Ectodermal cell (in vitro differentiated cells): ENCODE measurements at regions not wholly inside any gene's neighbourhood (a gene's known extent, or its start where the extent isn't known, plus 50 kb on each side); places are given as distances from the start of the nearest gene placed in this dataset.

Experiments used
- H3K27ac ChIP-seq: 2 replicates; pipeline ENCODE4 v1.7.0; 2013; ENCODE audit warnings: mild to moderate bottlenecking, low read depth, low read length; ENCODE audit not compliant: insufficient read depth, poor library complexity, severe bottlenecking
- H3K27me3 ChIP-seq: 2 replicates; pipeline ENCODE4 v1.7.0; 2013; ENCODE audit warnings: mild to moderate bottlenecking, low read length; ENCODE audit not compliant: insufficient read depth, control insufficient read depth, poor library complexity, severe bottlenecking
- H3K36me3 ChIP-seq: one replicate; pipeline ENCODE4 v1.7.0; 2013; ENCODE audit warnings: low read length; ENCODE audit not compliant: control insufficient read depth, insufficient read depth
- H3K4me1 ChIP-seq: one replicate; pipeline ENCODE4 v1.7.0; 2013; ENCODE audit warnings: low read length; ENCODE audit not compliant: control insufficient read depth, insufficient read depth
- H3K4me3 ChIP-seq: 2 replicates; pipeline ENCODE4 v1.7.0; 2013; ENCODE audit warnings: low read depth, low read length, control low read depth; ENCODE audit not compliant: insufficient read depth
- H3K9me3 ChIP-seq: 2 replicates; pipeline ENCODE4 v1.7.0; 2013; ENCODE audit warnings: mild to moderate bottlenecking, low read length, moderate library complexity; ENCODE audit not compliant: control insufficient read depth
- WGBS, 2 experiments: methylation state at CpG; one replicate each; pipeline ENCODE4 v1.1.7; 2013; ENCODE audit warnings: missing lambda C conversion rate in 2 of 2; 5-methylcytosine and 5-hydroxymethylcytosine counted together

GRCh38 chr6:11831653-11832052 is 53.0 kb upstream of the ADTRP start:
- no peaks in the 10 kb centered on the region for H3K9me3 ChIP-seq
- 94 to 95% methylated on average over 17 of the region's 17 CpGs for WGBS, 2 experiments
- H3K4me1 ChIP-seq: no peaks in the 10 kb centered on the region
- no peaks in the 10 kb centered on the region for H3K36me3 ChIP-seq
- no peak overlapping the region for H3K4me3 ChIP-seq
- no peak overlapping the region for H3K27ac ChIP-seq
- H3K27me3 ChIP-seq: no peaks in the 10 kb centered on the region

GRCh38 chr6:11830520-11830919 is 51.9 kb upstream of the ADTRP start:
- Histone ChIP-seq H3K36me3 (no peaks in the 10 kb centered on the region), H3K4me3 (no peak overlapping the region), H3K27me3 (no peaks in the 10 kb centered on the region), H3K4me1 (no peaks in the 10 kb centered on the region), H3K27ac (no peak overlapping the region), H3K9me3 (no peaks in the 10 kb centered on the region)
- 91 to 96% methylated on average over 3 of the region's 3 CpGs for WGBS, 2 experiments

- Histone ChIP-seq H3K27me3 (no peaks in the 10 kb centered on the region), H3K4me1 (no peaks in the 10 kb centered on the region), H3K36me3 (no peaks in the 10 kb centered on the region), H3K9me3 (no peaks in the 10 kb centered on the region), H3K4me3 (no peak overlapping the region), H3K27ac (no peak overlapping the region)
- WGBS, 2 experiments: 86 to 90% methylated on average over 3 of the region's 3 CpGs
Measured at GRCh38 chr6:11830105-11830504, 51.5 kb upstream of the ADTRP start.

GRCh38 chr6:11828262-11828870 is 49.8 kb upstream of the ADTRP start:
- 85 to 94% methylated on average over 5 to 6 of the region's 6 CpGs for WGBS, 2 experiments
- no peaks in the 10 kb centered on the region for H3K9me3 ChIP-seq
- no peak overlapping the region for H3K4me3 ChIP-seq
- H3K27ac ChIP-seq: no peak overlapping the region
- no peaks in the 10 kb centered on the region for H3K4me1 ChIP-seq
- H3K36me3 ChIP-seq: no peaks in the 10 kb centered on the region
- H3K27me3 ChIP-seq: no peaks in the 10 kb centered on the region
